ENCODE measurements at regions not wholly inside any gene's neighbourhood (a gene's known extent, or its start where the extent isn't known, plus 50 kb on each side); places are given as distances from the start of the nearest gene placed in this dataset.

DNA sequence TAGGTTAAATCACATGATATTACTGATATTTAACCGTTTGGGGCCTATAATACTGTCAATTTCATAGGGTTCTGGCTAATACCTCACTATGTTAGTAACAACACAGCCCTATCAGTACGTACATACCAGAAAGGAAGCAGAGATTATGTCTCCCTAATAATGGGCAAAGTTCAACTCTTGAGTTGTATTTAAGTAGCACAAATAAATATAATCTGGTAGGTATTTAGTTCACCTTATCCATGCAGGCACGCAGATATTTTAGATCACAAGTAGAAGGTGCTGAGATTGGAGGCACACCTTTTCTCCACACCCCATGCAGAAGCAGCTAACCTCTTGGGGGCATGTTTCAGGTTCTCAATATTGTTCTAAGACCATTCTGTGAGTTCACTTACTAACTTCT lies 118.9 kb downstream of the IRS1 start:
- TF ChIP-seq POLR2A (IDR thresholded peaks at IDR 0.05; ENCODE audit: low read depth, low read length): no peak
- TF ChIP-seq SPI1 (IDR thresholded peaks at IDR 0.05; ENCODE audit: low read depth, low read length): no peak
- no peak for TF ChIP-seq PAX5 (IDR thresholded peaks at IDR 0.05; ENCODE audit: insufficient read depth, low read length, severe bottlenecking)
- TF ChIP-seq POU2F2 (IDR thresholded peaks at IDR 0.05; ENCODE audit: low read depth, low read length): no peak
- TF ChIP-seq POLR2AphosphoS5 (IDR thresholded peaks at IDR 0.05; ENCODE audit: low read depth, low read length): no peak
- TF ChIP-seq TAF1 (IDR thresholded peaks at IDR 0.05; ENCODE audit: low read depth, low read length): no peak
- DNase-seq (ENCODE audit: insufficient read length, low spot score): no peak

DNA sequence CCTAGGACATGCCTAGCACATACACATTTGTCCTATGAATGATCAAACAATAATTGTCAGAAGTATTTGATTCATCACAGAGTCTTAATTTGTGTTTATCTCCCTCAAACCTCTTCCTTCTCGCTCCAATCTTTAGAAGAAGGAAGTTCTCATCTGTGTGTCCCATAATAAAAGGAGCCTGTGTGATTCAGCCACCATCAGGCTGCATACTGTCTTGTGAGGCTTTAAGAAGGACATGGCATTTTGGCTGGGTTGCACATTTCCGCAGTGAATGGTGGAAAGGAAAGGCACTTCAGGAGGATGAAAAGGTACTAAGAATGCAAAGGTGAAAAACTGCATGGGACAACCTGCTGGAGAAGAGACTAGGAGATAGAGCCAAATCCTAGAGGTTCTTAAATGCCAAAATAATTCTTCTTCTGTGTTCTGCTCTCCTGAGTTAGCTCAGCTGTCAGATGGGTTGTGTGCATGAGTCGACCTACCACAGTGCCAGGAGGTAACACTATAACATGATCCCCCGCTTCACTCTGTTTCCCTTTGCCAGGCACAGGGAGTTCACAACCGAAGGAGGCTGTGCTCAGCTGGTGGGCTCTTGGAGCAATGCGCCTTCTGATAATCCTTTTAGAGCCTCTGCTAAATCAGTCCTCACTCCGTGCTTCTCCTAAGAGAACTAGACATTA lies 120.1 kb downstream of the IRS1 start:
- DNase-seq (ENCODE audit: insufficient read length, low spot score) (no peak), FAIRE-seq (no peak)
- TF ChIP-seq SPI1 (IDR thresholded peaks at IDR 0.05; ENCODE audit: low read depth, low read length) (no peak), POLR2AphosphoS5 (IDR thresholded peaks at IDR 0.05; ENCODE audit: low read depth, low read length) (no peak), TAF1 (IDR thresholded peaks at IDR 0.05; ENCODE audit: low read depth, low read length) (no peak), POLR2A (IDR thresholded peaks at IDR 0.05; ENCODE audit: low read depth, low read length) (no peak), PAX5 (IDR thresholded peaks at IDR 0.05; ENCODE audit: insufficient read depth, low read length, severe bottlenecking) (no peak), POU2F2 (IDR thresholded peaks at IDR 0.05; ENCODE audit: low read depth, low read length) (no peak)

More for the DNA sequence above, 118.9 kb downstream of the IRS1 start:
- FAIRE-seq: no peak

DNA sequence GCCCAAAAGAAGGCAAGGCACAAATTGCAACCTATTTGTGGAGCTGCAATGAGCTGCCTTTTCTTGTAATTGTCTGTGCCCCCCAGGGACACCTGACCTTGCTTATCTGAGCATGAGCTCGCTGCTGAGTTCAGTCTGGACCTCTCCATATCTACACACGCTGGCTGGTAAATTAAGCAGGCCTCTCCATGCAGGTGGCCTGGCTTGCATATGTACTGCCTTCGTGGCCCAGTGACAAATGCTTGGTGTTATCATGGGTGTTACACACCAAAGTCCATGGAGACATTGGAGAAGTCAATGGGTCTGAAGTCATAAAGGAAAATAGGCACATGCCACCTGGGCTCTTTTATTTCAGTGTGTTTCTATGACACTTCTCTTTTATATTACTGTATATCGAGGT lies 121.2 kb downstream of the IRS1 start:
- FAIRE-seq (no peak), DNase-seq (ENCODE audit: insufficient read length, low spot score) (no peak)
- TF ChIP-seq POLR2AphosphoS5 (IDR thresholded peaks at IDR 0.05; ENCODE audit: low read depth, low read length) (no peak), TAF1 (IDR thresholded peaks at IDR 0.05; ENCODE audit: low read depth, low read length) (no peak), PAX5 (IDR thresholded peaks at IDR 0.05; ENCODE audit: insufficient read depth, low read length, severe bottlenecking) (no peak), POU2F2 (IDR thresholded peaks at IDR 0.05; ENCODE audit: low read depth, low read length) (no peak), SPI1 (IDR thresholded peaks at IDR 0.05; ENCODE audit: low read depth, low read length) (no peak), POLR2A (IDR thresholded peaks at IDR 0.05; ENCODE audit: low read depth, low read length) (no peak)

DNA sequence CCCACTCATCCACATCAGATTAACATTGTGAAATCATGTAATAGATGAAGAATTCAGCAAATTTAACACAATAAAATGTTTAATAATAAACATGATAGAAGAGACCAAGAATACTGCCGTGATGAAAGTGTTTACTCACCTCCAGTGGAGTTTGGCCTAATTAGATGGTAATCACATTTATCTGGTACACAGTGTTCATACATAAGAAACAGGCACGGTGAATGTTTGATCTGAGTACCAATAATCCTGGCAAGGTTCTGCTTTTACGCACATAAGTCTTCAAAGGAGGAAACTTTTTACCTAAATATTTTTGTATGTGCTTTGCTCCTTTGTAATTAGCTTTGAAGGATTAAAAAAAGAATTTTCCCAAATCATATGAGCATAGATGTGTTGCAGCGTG lies 122.5 kb downstream of the IRS1 start:
- FAIRE-seq: no peak
- DNase-seq (ENCODE audit: insufficient read length, low spot score): no peak
- TF ChIP-seq PAX5 (IDR thresholded peaks at IDR 0.05; ENCODE audit: insufficient read depth, low read length, severe bottlenecking) (no peak), POLR2A (IDR thresholded peaks at IDR 0.05; ENCODE audit: low read depth, low read length) (no peak), POLR2AphosphoS5 (IDR thresholded peaks at IDR 0.05; ENCODE audit: low read depth, low read length) (no peak), TAF1 (IDR thresholded peaks at IDR 0.05; ENCODE audit: low read depth, low read length) (no peak), SPI1 (IDR thresholded peaks at IDR 0.05; ENCODE audit: low read depth, low read length) (no peak), POU2F2 (IDR thresholded peaks at IDR 0.05; ENCODE audit: low read depth, low read length) (no peak)

DNA sequence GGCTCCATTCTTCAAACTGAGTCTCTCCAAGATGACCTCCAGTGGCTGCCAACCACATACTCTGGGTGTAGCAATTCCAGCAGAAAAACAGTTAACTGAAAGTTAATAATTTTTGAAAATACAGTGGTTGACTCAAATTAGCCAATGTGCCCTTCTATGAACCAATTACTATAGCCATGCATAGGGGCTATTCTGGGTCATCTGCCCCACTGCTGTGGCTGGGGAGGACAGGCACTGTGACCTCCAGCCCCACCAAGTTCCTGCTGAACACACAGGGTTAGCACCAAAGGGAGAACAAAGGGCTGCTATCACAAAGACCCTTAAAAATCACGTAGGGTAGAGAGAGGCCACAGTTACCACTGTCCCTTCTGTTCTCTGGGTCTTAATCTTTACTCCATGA lies 123.0 kb downstream of the IRS1 start:
- DNase-seq (ENCODE audit: insufficient read length, low spot score) (no peak), FAIRE-seq (no peak)
- no peak for TF ChIP-seq POLR2AphosphoS5 (IDR thresholded peaks at IDR 0.05; ENCODE audit: low read depth, low read length)
- no peak for TF ChIP-seq SPI1 (IDR thresholded peaks at IDR 0.05; ENCODE audit: low read depth, low read length)
- no peak for TF ChIP-seq PAX5 (IDR thresholded peaks at IDR 0.05; ENCODE audit: insufficient read depth, low read length, severe bottlenecking)
- TF ChIP-seq TAF1 (IDR thresholded peaks at IDR 0.05; ENCODE audit: low read depth, low read length): no peak
- no peak for TF ChIP-seq POLR2A (IDR thresholded peaks at IDR 0.05; ENCODE audit: low read depth, low read length)
- no peak for TF ChIP-seq POU2F2 (IDR thresholded peaks at IDR 0.05; ENCODE audit: low read depth, low read length)

GRCh38 chr2:226674123-226674522 lies 125.5 kb downstream of the IRS1 start:
- TF ChIP-seq TAF1 (IDR thresholded peaks at IDR 0.05; ENCODE audit: low read depth, low read length) (no peak), PAX5 (IDR thresholded peaks at IDR 0.05; ENCODE audit: insufficient read depth, low read length, severe bottlenecking) (no peak), POU2F2 (IDR thresholded peaks at IDR 0.05; ENCODE audit: low read depth, low read length) (no peak), SPI1 (IDR thresholded peaks at IDR 0.05; ENCODE audit: low read depth, low read length) (no peak), POLR2A (IDR thresholded peaks at IDR 0.05; ENCODE audit: low read depth, low read length) (no peak), POLR2AphosphoS5 (IDR thresholded peaks at IDR 0.05; ENCODE audit: low read depth, low read length) (no peak)
- FAIRE-seq (no peak), DNase-seq (ENCODE audit: insufficient read length, low spot score) (no peak)

GRCh38 chr2:226673314-226673723 lies 126.3 kb downstream of the IRS1 start:
- FAIRE-seq: no peak
- no peak for TF ChIP-seq POLR2AphosphoS5 (IDR thresholded peaks at IDR 0.05; ENCODE audit: low read depth, low read length)
- TF ChIP-seq PAX5 (IDR thresholded peaks at IDR 0.05; ENCODE audit: insufficient read depth, low read length, severe bottlenecking): no peak
- no peak for TF ChIP-seq SPI1 (IDR thresholded peaks at IDR 0.05; ENCODE audit: low read depth, low read length)
- no peak for TF ChIP-seq TAF1 (IDR thresholded peaks at IDR 0.05; ENCODE audit: low read depth, low read length)
- TF ChIP-seq POLR2A (IDR thresholded peaks at IDR 0.05; ENCODE audit: low read depth, low read length): no peak
- no peak for TF ChIP-seq POU2F2 (IDR thresholded peaks at IDR 0.05; ENCODE audit: low read depth, low read length)
- DNase-seq (ENCODE audit: insufficient read length, low spot score): no peak

DNA sequence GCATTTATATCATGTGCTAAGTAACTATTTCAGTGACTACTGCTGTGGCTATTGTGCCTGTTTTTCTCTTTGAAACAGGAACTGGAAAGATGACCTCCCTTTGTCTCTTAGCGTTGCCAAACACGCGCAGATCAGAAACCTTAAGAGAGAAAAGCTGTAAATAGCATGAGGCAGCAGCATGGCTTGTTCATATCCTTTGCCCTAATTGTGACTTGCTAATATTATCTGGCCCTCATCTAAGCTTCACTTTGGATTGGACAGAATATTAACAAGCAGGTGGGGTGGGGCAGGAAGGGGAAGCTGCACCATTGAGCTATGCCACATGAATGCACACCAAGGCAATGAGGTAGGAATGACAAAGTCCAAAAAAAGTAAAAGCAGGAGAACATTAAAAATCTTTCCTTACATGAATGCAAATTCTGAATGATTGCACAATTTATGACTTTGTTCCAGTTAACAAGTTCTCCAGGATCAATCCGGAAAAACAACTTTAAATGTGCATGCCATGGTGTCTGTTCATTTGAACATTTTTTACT lies 128.4 kb downstream of the IRS1 start:
- no peak for TF ChIP-seq TAF1 (IDR thresholded peaks at IDR 0.05; ENCODE audit: low read depth, low read length)
- no peak for TF ChIP-seq POLR2AphosphoS5 (IDR thresholded peaks at IDR 0.05; ENCODE audit: low read depth, low read length)
- no peak for TF ChIP-seq PAX5 (IDR thresholded peaks at IDR 0.05; ENCODE audit: insufficient read depth, low read length, severe bottlenecking)
- FAIRE-seq (no peak), DNase-seq (ENCODE audit: insufficient read length, low spot score) (no peak)

DNA sequence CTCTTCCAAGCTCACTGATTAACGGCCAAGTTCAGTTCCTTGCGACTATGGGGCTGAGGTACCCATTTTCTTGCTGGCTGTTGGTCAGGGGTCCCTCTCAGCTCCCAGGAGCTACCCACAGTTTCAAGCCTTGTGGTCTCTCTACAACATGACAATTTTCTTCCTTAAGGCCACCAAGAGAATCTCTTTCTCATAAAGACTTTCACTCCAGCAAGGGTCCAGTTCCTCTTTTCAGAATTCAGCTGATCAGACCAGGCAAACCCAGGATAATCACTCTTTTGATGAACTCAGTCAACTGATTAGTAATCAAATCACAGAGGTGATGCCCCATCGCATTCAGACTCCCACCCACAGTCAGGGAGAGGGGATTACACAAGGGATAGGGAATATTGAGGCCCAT lies 129.7 kb downstream of the IRS1 start:
- TF ChIP-seq SPI1 (IDR thresholded peaks at IDR 0.05; ENCODE audit: low read depth, low read length) (peak; percentile 94), POLR2A (IDR thresholded peaks at IDR 0.05; ENCODE audit: low read depth, low read length) (no peak)
- FAIRE-seq (peak; percentile 47), DNase-seq (ENCODE audit: insufficient read length, low spot score) (no peak)

DNA sequence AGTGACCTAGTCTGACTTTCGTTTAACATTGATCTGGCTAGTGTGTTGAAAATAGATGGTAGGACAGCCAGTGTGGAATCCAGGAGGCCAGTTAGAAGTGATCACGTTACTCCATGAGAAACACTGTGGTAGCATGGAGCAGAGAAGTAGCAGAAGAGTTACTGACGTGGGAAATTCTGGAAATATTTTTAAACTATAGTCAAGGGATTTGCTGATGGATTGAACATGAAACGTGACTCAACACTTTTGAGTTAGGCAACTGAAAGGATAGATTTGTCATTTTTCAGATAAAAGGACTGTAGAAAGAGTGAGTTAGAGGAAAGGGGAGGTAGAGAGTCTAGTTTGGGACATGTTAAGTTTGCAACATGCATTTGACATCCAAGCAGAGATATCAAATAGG lies 130.4 kb downstream of the IRS1 start:
- TF ChIP-seq SPI1 (IDR thresholded peaks at IDR 0.05; ENCODE audit: low read depth, low read length) (no peak), POU2F2 (IDR thresholded peaks at IDR 0.05; ENCODE audit: low read depth, low read length) (no peak), TAF1 (IDR thresholded peaks at IDR 0.05; ENCODE audit: low read depth, low read length) (no peak), POLR2AphosphoS5 (IDR thresholded peaks at IDR 0.05; ENCODE audit: low read depth, low read length) (no peak), POLR2A (IDR thresholded peaks at IDR 0.05; ENCODE audit: low read depth, low read length) (no peak), PAX5 (IDR thresholded peaks at IDR 0.05; ENCODE audit: insufficient read depth, low read length, severe bottlenecking) (no peak)
- DNase-seq (ENCODE audit: insufficient read length, low spot score) (no peak), FAIRE-seq (no peak)
